HG02588 (cell line): ENCODE measurements at regions not wholly inside any gene's neighbourhood (a gene's known extent, or its start where the extent isn't known, plus 50 kb on each side); places are given as distances from the start of the nearest gene placed in this dataset.

Experiments used
- ATAC-seq: cut with Tn5 transposase; IDR thresholded peaks from one replicate; pipeline ENCODE4 v1.9.1; 2021; ENCODE audit warnings: mild to moderate bottlenecking, moderate library complexity; ENCODE audit not compliant: unreplicated experiment

DNA sequence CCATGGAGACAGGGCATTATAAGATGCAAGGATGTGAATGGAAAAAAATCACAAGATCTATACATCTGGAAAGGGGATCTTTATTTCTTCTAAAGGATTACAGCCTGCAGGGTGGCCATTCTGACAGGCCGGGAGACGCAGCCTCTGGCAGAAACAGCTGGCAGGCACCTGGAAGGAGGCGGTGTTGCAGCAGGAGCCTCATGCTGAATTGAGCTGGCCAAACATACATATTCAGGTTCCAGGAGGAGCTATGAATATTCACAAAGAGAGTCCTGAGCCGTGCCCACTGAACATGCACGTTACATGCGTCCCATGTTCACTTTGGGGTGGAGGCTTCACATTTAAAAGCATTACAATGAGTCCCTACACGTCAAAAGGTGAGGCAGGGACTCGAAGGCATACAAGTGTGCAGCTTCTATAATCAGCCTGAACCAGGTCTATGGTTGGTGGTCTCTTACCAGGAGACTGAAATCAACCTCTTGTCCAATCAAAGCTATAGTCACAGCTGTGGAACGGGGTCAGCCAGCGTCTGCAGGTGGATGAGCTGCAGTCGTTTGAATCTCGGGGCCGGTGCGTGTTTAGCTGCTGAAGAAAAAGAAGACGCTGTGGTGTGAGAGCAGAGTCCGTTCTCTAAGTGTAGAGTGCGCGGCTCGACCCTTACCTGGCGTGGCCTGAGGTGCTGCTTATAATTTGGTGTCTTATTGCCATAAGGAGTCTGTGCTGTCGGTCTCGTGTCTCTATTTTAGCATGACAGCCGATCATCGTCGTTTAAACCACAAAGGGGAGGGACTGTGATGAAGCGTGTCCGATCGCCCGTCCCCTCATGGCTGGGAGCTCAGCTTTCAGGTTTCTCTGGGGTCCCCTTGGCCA is 183.0 kb downstream of the ETS2 start:
- no peak for ATAC-seq

DNA sequence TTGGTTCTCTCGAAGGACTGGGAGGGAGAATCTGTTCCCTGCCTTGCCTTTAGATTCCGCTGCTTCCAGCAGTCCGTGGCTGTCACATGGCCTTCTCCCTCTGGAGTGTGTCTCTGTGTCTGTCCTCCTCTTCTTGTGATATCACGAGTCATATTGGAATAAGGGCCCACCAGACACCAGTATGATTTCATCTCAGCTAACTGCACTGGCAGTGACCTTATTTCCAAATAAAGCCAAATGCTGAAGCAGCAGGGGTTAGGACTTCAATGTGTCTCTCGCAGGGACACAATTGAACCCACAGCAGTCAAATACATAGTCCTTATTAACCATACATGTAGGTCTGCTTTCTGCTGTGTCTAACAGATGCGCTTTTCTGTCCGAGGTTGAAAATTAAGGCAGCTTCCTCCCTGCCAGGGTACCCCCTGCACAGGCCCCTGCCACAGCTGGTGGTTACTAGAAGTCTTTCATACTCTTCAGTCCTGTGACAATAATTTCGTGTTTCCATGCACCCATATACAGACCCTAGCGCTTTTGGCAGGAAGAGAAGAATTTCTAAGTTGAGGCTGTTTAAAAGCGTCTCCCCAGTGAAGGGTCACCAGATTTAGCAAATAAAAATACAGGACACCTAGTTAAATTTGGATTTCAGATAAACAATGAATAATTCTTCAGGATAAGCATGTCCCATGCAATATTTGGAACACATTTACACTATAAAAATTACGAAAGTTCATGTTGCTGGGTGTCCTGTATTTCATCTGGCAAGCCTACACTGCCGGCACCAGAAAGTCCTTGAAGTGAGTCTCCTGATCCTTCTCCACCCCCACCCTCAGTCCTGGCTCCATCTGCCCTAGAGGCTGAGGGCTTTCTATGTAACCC is 182.1 kb downstream of the ETS2 start:
- ATAC-seq = no peak

DNA sequence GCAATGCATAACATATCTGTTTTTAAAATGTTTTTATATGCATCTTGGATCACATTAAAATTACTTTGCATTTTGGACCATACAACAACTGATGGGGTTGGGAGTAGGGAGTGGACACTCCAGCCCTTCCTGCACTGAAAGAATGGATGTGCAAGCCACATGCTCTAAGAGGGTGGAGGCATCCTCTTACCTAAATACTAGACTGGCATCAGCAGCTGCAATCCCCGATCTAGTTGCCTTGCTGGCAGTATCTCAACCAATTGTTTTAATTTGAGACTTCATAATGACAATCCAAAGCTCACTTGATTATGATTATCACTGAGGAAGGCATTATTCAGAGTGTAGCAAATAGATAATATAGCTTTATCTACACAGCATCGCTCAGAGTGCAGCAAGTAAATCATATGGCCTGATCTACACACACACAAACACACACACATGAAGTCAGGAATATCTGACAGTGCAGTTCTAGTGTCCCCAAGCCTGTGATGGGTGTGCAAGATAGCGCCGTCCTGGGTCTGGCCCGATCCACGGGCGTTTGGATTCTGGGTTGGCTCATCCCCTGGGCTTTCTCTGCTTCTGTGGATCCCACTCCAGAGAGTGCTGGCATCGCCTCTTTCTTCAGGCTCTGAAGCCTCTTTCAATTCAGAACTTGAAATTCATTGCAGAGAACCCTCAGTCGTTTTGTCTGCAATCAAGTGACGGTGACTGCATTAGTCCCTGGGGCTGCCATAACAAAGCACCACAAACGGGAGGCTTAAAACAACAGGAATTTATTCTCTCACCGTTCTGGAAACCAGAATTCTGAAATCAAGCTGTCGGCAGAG is 181.3 kb downstream of the ETS2 start:
- no peak for ATAC-seq

DNA sequence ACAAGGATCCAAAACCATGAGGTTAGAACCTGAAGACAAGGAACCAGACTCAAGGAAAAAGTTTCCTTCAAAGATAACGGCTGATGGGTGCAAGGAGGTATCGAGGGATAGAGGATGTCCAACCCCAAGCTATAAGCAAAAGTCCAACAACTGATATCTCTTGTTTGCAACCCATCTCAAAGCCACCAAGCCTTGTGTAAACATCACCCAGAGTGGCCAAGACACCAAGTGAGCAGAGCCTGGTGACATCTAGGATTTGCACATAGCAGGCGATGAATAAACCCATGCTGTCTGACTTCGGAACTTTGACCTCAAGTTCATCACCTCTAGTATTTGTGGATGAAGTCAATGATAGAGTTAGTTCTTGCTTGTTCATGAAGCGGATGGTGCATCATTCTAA is 180.7 kb downstream of the ETS2 start:
- ATAC-seq = no peak

DNA sequence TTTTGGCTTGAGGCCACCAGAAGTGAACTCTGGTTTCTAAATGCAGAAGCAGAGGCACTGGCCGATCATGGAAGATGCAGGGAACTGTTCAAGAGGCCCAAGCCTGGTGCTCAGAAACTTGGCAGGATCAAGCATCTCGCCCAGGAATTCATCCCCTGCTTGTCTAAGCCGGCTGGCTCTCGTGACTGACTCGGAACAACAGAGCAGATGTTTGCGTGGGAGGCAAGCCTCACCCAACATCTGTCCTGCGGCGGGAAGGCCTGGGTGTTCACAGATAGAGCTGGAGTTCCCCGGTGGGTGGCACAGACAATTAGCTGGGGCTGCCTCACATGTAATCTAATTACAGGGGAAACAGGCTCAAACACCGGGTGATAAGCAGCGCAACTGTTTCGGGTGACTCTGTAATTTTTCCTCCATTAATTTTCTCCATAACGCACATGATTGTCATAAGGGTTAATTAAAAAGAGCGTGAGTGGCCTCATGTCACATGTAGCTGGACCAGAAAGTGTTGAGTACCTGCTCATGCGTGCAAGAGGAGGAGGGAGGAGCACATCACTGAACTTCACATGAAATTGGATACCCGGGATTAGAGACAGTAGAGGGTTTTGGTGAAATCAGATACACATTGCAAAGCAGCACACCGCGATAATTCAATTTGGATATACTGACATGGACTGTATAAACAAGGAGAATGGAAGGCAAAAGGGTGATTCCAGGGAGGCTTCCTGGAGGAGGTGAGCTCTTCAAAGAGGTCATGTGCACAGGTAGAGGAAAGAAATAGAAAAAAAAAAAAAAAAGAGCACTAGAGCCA is 180.0 kb downstream of the ETS2 start:
- no peak for ATAC-seq

DNA sequence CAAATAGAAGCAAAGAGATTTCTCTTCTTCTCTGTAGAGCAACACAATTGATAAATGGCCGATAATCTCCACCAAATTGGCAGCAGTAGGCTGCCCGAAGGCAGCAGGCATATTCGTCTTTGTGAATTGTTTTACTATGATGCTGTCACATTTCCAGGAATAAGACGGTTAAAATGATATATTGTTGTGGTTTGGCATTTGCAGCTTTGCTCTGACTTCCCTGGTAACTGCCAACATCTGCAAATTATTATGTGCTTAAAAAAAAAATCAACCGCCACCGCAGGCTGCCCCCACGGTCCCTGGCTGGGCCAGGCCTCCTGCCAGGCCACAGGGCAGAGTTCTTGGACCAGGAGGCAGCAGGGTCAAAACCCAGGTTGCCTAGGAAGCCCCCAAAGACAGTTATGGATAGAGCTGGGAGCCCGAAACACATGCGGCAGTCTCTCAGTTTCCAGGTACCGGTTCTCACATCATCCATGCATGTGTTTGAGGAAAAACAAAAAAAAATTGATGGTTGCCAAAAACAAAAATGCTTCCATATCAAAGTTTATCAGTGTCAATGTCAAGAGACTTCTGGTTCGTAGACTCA is 179.3 kb downstream of the ETS2 start:
- ATAC-seq = no peak

DNA sequence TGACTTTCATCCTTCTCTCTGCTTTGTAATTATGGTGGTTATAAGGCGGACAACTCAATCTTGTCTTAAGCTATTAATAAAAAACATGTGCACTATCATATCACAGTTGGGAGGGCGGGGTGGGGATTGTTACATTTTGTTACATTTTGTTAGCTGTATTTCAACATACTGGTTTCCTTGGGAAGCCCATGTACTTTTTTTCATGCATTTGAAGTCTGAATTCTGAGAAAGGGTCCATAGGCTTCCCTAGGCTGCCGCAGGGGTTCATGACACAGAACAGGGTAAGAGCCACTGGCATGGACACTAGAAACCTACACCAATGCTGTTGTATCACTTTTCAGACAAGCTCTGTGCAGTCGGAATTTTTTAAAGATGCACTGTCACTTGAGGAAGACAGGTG is 178.8 kb downstream of the ETS2 start:
- no peak for ATAC-seq

DNA sequence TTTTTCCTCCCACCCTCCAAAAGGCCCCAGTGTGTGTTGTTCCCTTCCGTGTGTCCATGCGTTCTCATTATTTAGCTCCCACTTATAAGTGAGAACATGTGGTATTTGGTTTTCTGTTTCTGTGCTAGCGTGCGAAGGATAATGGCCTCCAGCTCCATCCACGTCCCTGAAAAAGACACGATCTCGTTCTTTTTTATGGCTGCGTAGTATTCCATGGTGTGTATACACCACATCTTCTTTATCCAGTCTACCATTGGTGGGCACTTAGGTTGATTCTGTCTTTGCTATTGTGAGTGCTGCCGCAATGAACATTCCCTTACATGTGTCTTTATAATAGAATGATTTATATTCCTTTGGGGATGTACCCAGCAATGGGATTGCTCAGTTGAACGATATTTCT is 177.8 kb downstream of the ETS2 start:
- ATAC-seq = no peak

DNA sequence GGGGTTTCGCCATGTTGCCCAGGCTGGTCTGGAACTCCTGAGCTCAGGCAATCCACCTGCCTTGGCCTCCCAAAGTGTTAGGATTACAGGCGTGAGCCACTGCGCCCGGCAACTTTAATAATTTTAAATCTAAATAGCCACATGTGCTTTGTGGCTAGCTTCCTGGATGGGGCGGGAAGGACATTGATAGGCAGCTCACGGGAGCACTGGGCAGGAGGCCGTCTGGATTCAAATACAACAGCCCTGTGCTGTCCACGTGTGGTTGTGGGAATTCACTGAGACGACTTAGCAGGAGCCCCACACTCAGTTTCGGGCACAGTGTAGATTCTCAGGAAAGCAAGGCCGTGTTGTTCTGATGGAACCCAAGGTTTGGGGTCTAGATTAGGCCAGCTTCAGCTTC is 177.1 kb downstream of the ETS2 start:
- no peak for ATAC-seq

DNA sequence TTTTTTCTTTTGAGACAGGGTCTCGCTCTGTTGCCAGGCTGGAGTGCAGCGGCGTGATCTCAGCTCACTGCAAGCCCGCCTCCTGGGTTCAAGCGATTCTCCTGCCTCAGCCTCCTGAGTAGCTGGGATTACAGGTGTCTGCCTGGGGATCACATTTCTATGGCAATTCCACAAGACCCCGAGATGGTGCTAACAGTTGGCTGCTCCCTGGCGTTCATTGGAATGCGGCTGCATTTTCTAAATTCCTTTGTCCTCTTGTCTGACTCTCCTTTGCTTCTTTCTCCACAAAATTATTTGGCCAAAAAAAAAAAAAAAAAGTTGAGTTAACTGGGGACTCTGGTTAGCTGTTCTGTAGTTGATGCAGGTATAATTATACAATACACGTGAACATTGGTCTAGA is 176.4 kb downstream of the ETS2 start:
- ATAC-seq = no peak

DNA sequence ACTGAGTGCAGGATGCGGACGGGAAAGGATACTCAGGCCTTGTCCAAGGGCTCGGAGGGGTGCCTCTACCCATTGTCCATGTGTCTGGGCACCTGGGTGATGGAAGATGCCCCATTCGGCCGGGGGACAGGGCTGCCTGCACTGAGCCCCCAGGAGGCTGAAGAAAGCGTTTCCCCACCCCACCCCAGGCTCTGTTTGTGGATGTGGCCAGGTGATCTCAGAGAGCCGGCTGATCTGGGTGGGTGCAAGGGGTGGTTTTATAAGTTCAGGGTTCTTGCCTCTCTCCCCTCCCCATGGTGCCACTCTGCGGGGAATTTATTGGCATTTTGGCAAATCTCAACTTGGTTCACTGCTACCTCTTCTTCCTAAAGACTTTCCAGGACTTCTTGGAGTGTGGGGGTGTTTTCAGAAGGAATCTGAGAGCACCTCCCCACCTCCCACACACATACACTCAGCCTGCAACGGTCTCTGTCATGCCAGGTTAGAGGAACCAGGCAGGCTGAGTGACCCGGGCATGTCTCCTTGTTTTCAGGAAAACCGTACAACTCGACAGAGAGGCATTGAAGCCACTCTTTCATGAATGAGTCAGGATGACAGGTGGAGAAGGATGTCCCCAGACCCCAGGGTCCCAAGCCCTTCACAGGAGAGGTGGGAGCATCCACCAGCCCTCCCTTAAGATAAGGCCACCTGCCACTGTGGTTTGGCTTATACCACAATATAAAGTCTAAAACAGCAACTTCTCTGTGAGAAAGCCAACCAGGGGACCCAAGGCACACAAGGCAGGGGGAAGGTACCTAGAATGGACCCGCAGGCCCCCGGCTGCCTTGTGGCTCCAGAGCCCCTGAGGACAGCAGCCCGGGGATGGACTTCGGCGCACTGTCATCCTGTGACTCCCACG is 174.9 kb downstream of the ETS2 start:
- ATAC-seq = no peak

DNA sequence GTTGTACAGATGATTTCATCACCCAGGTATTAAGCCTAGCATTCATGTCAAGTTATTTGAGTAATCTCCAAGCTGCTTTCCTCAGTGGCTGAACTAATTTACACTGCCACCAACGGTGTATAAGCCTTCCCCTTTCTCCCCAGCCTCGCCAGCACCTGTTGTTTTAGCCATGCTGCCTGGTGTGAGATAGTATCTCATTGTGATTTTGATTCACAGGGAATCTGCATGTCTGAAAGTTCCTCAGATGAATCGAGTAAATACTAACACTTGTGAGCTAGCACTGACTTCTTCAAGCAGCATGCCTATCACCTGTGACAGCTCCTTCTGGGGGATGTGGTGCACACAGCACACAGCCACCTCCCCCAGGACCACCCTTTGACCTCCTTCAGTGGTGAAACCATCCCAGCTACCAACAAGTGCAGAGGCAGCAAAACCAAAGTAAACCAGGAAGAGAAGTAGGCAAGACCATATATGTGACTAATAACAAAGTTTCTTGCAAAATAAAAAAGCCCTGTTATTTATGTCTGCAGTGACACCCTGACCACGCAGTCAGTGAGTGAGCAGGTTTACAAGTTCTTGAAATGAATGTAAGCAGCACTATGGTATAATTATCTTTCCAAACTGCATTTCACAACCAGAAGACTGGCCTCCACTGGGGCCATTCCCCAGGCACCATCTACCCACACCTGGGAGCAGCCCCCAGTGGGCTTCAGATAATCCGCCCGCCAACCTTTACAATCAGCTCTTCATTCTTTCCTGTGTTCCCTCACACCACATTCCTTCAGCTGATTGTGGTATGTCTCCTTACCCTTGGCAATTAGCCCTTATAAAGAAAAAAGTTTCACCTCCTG is 173.8 kb downstream of the ETS2 start:
- no peak for ATAC-seq

DNA sequence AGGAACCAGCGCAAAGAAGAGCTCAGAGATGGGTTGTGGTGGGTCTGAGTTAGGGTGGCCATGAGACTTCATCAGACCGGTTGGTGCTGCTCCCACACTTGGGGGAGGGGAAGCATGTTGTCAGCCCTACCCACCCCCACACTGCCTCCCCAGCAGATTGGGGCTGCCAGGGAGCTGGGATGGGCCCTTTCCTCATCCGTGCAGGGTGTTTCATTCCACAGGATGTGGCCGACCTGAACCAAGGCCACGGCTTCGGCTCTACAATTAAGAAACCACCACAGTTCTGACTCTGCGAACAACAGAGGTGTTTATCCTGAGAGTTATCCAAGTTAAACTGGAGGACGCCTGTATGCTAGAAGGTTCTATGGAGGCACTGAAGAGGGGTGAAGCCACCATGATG is 171.2 kb downstream of the ETS2 start:
- ATAC-seq = no peak

DNA sequence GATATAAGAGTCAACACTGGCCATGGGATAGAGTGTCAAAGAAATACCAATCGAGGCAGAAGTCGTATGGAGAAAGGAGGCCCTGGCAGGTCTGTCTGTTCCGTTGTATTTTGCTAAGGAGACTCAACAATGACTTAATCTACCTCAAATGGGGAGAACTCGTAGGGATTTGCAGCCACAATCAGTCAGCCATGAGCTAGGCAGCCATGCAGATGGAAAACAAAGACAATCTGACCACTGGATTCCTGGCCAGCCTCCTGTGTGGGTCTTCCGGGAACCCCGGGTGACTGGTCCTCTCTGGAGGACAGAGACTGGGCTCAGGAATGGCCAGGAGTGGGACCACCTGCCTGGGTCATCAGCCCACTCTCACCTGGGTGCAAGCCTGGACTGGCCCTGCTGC is 167.8 kb downstream of the ETS2 start:
- no peak for ATAC-seq

DNA sequence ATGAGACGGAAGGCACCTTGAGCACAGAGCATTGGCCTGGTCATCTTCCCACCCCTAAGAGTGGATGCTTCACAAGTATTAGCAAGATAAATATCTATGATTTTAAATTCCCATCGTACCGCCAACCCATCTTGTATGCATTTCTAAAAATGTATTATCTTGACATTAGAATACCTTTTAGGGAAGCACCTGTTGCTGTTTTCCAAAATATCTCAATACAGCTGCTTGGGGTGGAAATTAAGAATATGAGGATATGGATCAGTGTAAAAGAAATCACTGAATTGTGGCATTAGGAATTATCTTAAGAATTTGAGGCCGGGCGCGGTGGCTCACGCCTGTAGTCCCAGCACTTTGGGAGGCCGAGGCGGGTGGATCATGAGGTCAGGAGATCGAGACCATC is 166.3 kb downstream of the ETS2 start:
- no peak for ATAC-seq

DNA sequence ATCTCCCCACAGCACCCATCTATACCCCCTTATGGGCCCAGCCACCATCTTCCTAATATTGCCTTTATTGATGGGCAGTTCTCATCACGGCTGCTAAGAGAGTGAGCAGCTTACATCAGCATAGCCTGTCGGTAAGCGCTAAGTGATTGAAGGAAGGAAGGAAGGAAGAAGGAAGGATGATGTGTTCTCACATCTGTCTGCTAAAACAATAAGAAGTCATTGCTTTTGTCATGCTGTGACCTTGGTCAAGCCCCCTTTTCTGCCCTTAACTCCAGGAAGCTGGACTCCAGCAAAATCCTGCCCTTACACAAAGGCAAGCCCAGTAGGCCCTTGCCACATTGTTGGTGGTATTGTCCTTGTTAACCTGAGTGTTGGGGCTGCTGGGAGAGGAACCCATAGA is 165.0 kb downstream of the ETS2 start:
- no peak for ATAC-seq

DNA sequence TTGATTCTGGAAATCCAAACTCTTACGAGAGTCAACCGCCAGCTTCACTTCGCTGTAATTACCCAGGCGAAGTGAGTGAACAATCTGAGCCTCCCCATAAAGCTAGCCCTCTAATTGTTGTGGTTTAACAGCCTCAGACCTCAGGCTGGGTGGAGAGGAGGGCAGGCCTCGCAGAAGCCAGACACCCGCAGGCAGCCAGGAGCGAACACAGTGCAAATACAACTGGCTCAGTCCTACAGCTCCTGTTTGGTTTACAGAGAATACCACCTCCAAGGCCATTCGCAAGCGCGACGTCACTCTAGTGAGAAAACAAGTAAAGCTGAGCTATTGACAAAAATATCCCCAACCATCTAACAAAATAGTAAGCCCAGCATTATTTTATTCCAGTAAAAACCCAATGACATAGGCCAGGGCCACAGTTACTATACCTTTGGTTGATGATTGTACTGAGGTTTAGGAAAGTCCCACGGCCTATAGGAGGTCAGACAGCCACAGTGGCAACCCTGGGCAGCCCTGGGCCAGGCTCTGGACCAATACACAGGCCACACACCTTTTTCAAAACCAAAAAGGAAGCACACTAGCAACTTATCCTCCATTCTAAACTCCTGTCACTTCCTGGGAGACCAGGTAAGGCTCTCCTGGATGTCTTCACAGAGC is 163.3 kb downstream of the ETS2 start:
- no peak for ATAC-seq
